ENCODE measurements at regions not wholly inside any gene's neighbourhood (a gene's known extent, or its start where the extent isn't known, plus 50 kb on each side); places are given as distances from the start of the nearest gene placed in this dataset.

DNA sequence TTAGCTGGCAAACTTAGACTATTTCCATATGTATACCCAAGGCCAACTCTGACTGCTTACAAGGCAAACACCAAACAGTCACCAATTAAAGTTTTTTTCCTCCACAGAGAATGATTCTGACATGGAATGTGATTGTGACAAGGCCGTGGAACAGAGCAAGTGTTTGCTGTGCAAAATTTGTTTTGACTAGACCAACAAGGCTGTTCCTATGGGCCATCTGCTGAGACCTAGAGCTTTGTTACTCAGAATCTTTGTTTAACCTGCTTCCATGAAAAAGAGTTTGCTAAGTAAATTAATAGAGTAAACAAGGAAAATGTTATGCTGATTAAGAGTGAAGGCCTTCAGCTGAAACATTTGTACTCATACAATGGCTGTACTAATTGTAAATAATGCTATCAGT, 51.6 kb upstream of the IMPG1 start:
- no peak overlapping the region for H3K4me3 ChIP-seq
- no peaks in the 10 kb centered on the region for H3K36me3 ChIP-seq
- no peaks in the 10 kb centered on the region for H3K27me3 ChIP-seq (replicated peaks; ENCODE audit: insufficient read depth)
- no peaks in the 10 kb centered on the region for H3K9me3 ChIP-seq
- intact Hi-C loops (cut with DNase I): no loop called here
- TF ChIP-seq POLR2AphosphoS5 (IDR thresholded peaks at IDR 0.05): peak; percentile 24
- TF ChIP-seq, protein P1, sequence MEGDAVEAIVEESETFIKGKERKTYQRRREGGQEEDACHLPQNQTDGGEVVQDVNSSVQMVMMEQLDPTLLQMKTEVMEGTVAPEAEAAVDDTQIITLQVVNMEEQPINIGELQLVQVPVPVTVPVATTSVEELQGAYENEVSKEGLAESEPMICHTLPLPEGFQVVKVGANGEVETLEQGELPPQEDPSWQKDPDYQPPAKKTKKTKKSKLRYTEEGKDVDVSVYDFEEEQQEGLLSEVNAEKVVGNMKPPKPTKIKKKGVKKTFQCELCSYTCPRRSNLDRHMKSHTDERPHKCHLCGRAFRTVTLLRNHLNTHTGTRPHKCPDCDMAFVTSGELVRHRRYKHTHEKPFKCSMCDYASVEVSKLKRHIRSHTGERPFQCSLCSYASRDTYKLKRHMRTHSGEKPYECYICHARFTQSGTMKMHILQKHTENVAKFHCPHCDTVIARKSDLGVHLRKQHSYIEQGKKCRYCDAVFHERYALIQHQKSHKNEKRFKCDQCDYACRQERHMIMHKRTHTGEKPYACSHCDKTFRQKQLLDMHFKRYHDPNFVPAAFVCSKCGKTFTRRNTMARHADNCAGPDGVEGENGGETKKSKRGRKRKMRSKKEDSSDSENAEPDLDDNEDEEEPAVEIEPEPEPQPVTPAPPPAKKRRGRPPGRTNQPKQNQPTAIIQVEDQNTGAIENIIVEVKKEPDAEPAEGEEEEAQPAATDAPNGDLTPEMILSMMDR (IDR thresholded peaks at IDR 0.05): no peak
- no peak overlapping the region for H3K27ac ChIP-seq
- H3K4me1 ChIP-seq (replicated peaks): no peaks in the 10 kb centered on the region
- WGBS: 48% methylated on average over 1 of the region's 1 CpG
- DNase-seq (ENCODE audit: low spot score): peak; percentile 4
